ENCODE measurements at regions not wholly inside any gene's neighbourhood (a gene's known extent, or its start where the extent isn't known, plus 50 kb on each side); places are given as distances from the start of the nearest gene placed in this dataset.

DNA sequence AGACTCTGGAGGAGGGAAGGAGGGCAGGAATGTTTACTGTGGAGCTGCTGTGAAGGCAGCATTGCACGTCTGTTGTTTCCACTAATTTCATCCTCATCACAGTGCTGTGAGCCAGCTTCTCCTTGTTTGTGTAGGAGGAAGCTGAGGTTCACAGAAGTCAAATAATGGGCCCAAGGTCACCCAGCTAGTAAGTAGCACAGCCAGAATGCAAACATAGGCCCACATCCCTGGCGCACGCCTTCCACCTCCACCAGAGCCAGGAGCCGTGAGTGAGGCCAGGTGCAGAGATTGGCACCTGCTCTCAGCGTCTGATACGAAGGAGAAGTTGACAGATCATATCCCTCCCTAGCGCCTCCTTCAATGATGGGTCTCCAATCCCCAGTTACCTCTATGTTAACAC lies 93.6 kb downstream of the HTR5A start:
- H3K36me3 ChIP-seq (ENCODE audit: insufficient read depth, low read length), result no peaks in the 10 kb centered on the region
- H3K79me2 ChIP-seq (ENCODE audit: control insufficient read depth, insufficient read depth, low read length, unreplicated experiment), result no peaks in the 10 kb centered on the region
- no peak overlapping the region for H3K27ac ChIP-seq (ENCODE audit: low read depth, low read length)
- H3K4me3 ChIP-seq (ENCODE audit: low read depth, low read length), result no peak overlapping the region
- no peak overlapping the region for H2AFZ ChIP-seq (ENCODE audit: low read length, unreplicated experiment)
- H3K4me1 ChIP-seq (ENCODE audit: control insufficient read depth, insufficient read depth, low read length, unreplicated experiment), result peaks cover 10% of the 10 kb centered on the region
- peaks cover 31% of the 10 kb centered on the region for H3K27me3 ChIP-seq (ENCODE audit: insufficient read depth, low read length)

DNA sequence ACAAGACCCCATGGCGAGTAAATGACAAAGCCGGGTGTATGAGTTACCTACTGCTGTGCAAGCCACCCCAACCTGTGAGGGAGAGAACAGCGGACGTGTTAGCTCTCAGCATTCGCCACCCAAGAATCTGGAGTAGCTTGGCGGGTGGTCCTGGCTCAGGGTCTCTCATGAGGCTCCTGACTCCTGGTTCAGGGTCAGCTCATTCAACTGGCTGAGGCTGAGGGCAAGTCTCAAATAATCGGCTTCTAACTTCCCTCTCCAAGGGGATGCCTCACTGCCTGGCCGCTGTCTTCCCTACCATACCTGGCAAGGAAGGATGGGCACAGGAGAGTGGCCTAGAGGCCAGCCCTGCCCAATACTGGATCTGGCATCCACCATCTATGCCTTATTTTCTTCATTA lies 94.2 kb downstream of the HTR5A start:
- Histone ChIP-seq H3K27ac (ENCODE audit: low read depth, low read length) (no peak overlapping the region), H3K79me2 (ENCODE audit: control insufficient read depth, insufficient read depth, low read length, unreplicated experiment) (no peaks in the 10 kb centered on the region), H3K4me3 (ENCODE audit: low read depth, low read length) (no peak overlapping the region), H3K27me3 (ENCODE audit: insufficient read depth, low read length) (peaks cover 32% of the 10 kb centered on the region), H3K4me1 (ENCODE audit: control insufficient read depth, insufficient read depth, low read length, unreplicated experiment) (peaks cover 10% of the 10 kb centered on the region), H2AFZ (ENCODE audit: low read length, unreplicated experiment) (no peak overlapping the region), H3K36me3 (ENCODE audit: insufficient read depth, low read length) (no peaks in the 10 kb centered on the region)

DNA sequence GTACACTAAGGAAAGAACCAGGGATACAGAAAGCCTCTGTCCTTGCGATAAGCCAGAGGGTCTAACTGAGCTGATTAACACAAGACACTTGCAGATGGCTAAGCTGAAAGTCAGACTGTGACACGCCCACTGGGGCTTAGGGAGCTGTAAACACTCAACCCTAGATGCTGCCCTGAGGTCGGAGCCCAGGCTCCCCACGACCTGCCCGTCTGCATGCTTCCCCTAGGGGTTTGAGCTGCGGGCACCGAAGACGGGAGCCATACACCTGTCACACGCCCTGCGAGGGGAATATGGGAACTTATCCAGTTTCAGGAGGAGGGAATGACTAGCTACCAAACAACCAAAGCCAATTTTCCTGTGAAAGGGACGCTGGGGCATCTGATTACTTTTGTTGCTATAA lies 96.0 kb downstream of the HTR5A start:
- Histone ChIP-seq H3K4me1 (ENCODE audit: control insufficient read depth, insufficient read depth, low read length, unreplicated experiment) (peaks cover 10% of the 10 kb centered on the region), H3K27ac (ENCODE audit: low read depth, low read length) (peak overlapping the region; percentile 58; the same call in 1 of the 2 replicates), H3K79me2 (ENCODE audit: control insufficient read depth, insufficient read depth, low read length, unreplicated experiment) (no peaks in the 10 kb centered on the region), H3K27me3 (ENCODE audit: insufficient read depth, low read length) (peaks cover 34% of the 10 kb centered on the region), H2AFZ (ENCODE audit: low read length, unreplicated experiment) (no peak overlapping the region), H3K36me3 (ENCODE audit: insufficient read depth, low read length) (no peaks in the 10 kb centered on the region), H3K4me3 (ENCODE audit: low read depth, low read length) (no peak overlapping the region)

DNA sequence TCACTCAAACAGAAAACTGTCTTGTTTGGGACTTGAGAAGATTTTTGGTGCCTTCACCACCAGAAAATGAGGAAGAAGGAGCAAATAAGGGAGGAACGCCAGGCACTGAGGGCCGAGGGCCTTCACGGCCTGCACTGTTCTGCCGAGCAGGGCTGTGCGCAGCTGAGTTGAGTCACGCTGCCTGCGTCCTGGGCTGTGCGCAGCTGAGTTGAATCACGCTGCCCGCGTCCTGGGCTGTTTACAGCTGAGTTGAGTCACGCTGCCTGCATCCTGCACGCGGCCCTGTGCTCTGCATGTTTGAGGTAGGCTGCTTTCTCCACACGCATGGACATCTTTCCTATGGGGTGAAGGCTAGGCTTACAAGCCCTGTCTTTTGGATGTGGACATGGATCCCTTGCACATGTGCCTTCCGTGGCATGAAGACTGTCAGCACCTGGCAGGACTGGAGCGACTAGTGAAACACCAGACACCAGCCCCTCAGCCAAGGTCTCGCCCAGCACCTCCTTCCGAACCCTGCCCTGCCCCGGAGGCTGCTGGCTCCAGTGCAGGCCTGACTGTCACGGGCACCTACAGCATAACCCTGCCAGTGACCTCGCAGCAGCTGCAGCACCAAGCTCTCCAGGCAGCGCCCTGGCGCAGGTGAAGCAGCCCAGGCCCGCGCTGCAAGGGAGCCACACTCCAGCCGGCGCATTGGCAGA lies 96.7 kb downstream of the HTR5A start:
- Histone ChIP-seq H3K79me2 (ENCODE audit: control insufficient read depth, insufficient read depth, low read length, unreplicated experiment) (no peaks in the 10 kb centered on the region), H3K4me1 (ENCODE audit: control insufficient read depth, insufficient read depth, low read length, unreplicated experiment) (peaks cover 10% of the 10 kb centered on the region), H3K36me3 (ENCODE audit: insufficient read depth, low read length) (no peaks in the 10 kb centered on the region), H2AFZ (ENCODE audit: low read length, unreplicated experiment) (no peak overlapping the region), H3K27ac (ENCODE audit: low read depth, low read length) (peak overlapping the region; percentile 58; the same call in 1 of the 2 replicates), H3K4me3 (ENCODE audit: low read depth, low read length) (no peak overlapping the region), H3K27me3 (ENCODE audit: insufficient read depth, low read length) (peaks cover 33% of the 10 kb centered on the region)

DNA sequence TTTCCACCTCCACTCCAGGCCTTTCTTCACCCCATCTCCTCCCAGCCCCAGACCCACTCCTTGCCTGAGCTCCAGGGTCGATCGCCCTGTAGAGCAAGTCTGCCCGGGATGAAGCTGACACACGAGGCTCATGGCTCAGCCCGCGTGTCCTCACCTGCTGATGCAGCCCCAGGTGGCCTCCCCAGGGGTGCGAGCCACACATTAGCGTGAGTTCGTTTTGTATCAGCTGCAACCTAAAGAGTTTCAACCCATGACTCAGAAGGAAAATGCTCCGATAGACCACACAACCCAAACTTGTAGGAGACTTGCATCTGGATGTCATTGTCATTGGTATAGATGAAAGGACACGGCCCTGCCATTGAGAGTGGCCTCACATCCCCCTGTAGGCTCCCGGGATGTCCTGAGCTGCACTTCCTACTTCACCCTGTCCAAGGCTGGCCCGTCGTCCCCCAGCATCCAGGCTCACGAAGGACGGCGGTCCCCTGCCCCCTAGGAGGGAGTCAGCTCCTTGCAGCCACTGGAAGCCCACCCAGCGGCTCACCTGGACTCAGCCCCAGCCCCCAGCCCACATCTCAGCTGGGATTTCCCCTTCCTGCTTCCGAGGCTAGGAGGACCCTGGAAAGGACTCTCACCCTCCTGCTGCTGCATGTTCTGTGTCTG lies 97.7 kb downstream of the HTR5A start:
- no peak overlapping the region for H3K27ac ChIP-seq (ENCODE audit: low read depth, low read length)
- H3K36me3 ChIP-seq (ENCODE audit: insufficient read depth, low read length), result no peaks in the 10 kb centered on the region
- peaks cover 10% of the 10 kb centered on the region for H3K4me1 ChIP-seq (ENCODE audit: control insufficient read depth, insufficient read depth, low read length, unreplicated experiment)
- no peak overlapping the region for H2AFZ ChIP-seq (ENCODE audit: low read length, unreplicated experiment)
- H3K4me3 ChIP-seq (ENCODE audit: low read depth, low read length), result no peak overlapping the region
- H3K79me2 ChIP-seq (ENCODE audit: control insufficient read depth, insufficient read depth, low read length, unreplicated experiment), result no peaks in the 10 kb centered on the region
- peaks cover 34% of the 10 kb centered on the region; the same call in 1 of the 2 replicates for H3K27me3 ChIP-seq (ENCODE audit: insufficient read depth, low read length)

DNA sequence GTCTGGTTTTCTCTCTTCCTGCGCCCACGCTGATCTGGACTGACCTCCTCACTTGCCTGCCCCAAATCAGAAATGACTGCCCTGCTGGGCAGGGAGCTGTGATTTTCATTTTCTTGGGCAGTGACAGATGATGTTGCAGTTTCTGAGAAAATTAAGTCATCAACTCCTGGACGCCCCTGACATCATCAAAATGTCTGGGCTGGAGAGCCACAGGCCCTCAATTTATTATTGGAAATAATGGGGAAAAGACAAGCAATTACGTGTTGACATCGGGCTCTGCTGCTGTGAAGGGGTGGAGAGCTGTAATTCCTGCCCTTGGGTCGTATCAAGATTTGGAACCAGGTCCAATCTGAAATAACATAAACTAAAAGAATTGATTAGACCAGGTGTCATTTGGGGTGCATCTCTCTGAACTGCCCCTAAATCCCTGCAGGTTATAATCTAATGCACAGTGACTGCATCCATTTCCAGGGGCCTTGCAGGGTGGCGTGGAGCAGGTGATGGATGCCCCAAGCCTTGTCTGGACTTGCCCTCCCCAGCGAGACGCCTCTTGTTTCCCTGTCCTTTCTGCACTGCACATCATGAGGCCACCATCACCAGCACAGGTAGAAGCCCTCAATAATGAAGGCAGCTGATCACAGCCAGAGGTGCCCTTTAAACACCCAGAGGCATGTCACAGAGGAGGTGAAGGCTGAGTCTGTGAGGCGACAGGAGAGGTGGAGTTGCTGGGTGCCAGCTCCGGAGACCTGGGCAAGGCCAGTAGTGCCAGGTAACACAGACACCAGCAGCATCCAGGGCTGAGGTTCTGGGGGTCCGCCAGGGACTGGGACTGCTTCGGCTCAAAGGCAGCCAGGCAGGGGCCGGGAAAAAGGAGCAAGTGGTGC lies 98.7 kb downstream of the HTR5A start:
- no peak overlapping the region for H2AFZ ChIP-seq (ENCODE audit: low read length, unreplicated experiment)
- H3K4me3 ChIP-seq (ENCODE audit: low read depth, low read length), result no peak overlapping the region
- H3K36me3 ChIP-seq (ENCODE audit: insufficient read depth, low read length), result no peaks in the 10 kb centered on the region
- H3K4me1 ChIP-seq (ENCODE audit: control insufficient read depth, insufficient read depth, low read length, unreplicated experiment), result peaks cover 10% of the 10 kb centered on the region
- H3K27ac ChIP-seq (ENCODE audit: low read depth, low read length), result no peak overlapping the region
- no peaks in the 10 kb centered on the region for H3K79me2 ChIP-seq (ENCODE audit: control insufficient read depth, insufficient read depth, low read length, unreplicated experiment)
- peaks cover 33% of the 10 kb centered on the region for H3K27me3 ChIP-seq (ENCODE audit: insufficient read depth, low read length)

DNA sequence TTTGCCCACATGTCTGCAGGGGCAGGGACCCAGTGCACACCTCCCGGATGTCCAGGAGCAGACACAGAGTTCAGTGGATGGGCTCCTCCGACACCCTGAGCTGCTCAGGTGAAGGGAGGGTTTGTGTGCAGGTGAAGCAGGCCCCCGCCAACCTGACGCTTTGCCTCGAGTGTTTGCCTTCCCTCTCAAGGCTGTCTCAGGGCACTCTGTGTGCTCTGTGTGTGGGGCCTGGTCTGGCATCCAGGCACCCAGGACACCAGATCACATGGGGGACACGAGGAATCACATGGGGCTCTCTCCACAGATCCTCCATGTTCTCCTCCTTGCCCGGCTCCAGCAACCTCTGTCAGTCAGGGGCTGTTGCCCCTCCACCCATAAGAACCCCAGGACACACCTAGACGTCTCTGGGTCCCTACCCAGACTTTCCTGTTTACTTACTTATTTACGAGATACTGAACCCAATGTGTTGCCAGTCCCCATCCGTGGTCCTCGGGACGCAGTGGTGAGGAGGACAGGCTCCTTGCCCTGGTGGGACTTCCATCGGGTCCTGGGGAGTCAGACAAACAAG lies 99.5 kb downstream of the HTR5A start:
- Histone ChIP-seq H3K4me3 (ENCODE audit: low read depth, low read length) (no peak overlapping the region), H3K4me1 (ENCODE audit: control insufficient read depth, insufficient read depth, low read length, unreplicated experiment) (peaks cover 10% of the 10 kb centered on the region), H2AFZ (ENCODE audit: low read length, unreplicated experiment) (no peak overlapping the region), H3K36me3 (ENCODE audit: insufficient read depth, low read length) (no peaks in the 10 kb centered on the region), H3K27me3 (ENCODE audit: insufficient read depth, low read length) (peaks cover 34% of the 10 kb centered on the region), H3K79me2 (ENCODE audit: control insufficient read depth, insufficient read depth, low read length, unreplicated experiment) (no peaks in the 10 kb centered on the region), H3K27ac (ENCODE audit: low read depth, low read length) (no peak overlapping the region)

DNA sequence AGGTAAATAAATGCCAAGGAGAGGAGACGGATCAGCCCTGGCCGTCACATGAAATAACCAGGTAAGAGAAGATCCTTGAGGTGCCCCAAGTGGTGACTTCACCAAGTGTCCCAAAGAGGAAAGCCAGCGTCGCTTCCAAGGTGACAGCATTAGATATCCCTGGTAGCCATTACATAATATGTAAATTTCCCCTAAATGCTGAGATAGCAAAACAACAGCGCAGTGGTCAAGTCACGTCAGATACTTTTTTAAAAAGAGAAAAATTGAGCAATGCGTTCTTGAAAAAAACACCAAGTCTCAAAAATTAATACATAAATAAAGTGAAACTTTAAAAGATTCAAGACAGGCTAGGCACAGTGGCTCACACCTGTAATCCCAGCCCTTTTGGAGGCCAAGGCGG lies 100.2 kb downstream of the HTR5A start:
- Histone ChIP-seq H3K27me3 (ENCODE audit: insufficient read depth, low read length) (peaks cover 34% of the 10 kb centered on the region), H2AFZ (ENCODE audit: low read length, unreplicated experiment) (no peak overlapping the region), H3K79me2 (ENCODE audit: control insufficient read depth, insufficient read depth, low read length, unreplicated experiment) (no peaks in the 10 kb centered on the region), H3K4me3 (ENCODE audit: low read depth, low read length) (no peak overlapping the region), H3K4me1 (ENCODE audit: control insufficient read depth, insufficient read depth, low read length, unreplicated experiment) (peaks cover 10% of the 10 kb centered on the region), H3K36me3 (ENCODE audit: insufficient read depth, low read length) (no peaks in the 10 kb centered on the region), H3K27ac (ENCODE audit: low read depth, low read length) (no peak overlapping the region)

DNA sequence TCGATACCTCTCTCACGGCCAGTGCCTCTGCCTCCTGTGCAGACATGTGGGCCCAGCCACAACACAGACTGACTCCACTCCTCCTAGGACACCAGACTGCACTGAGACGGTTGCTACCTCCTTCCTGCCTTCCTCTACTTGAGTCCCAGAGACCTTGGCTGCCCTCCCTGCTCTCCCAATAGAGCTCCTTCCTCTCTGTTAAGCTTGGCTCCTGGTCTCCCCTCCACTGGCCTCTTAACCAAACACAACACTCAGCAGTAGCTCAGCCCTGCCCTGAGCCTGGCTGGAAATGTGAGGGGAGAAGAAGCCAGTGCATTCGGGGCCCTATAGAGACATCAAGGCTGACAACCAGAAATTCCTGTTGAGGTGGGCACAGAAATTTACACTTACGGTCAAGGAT lies 102.0 kb downstream of the HTR5A start:
- H3K27me3 ChIP-seq (ENCODE audit: insufficient read depth, low read length), result peaks cover 37% of the 10 kb centered on the region
- H3K4me3 ChIP-seq (ENCODE audit: low read depth, low read length), result no peak overlapping the region
- H2AFZ ChIP-seq (ENCODE audit: low read length, unreplicated experiment), result no peak overlapping the region
- no peak overlapping the region for H3K27ac ChIP-seq (ENCODE audit: low read depth, low read length)
- H3K79me2 ChIP-seq (ENCODE audit: control insufficient read depth, insufficient read depth, low read length, unreplicated experiment), result no peaks in the 10 kb centered on the region
- peaks cover 2% of the 10 kb centered on the region for H3K4me1 ChIP-seq (ENCODE audit: control insufficient read depth, insufficient read depth, low read length, unreplicated experiment)
- no peaks in the 10 kb centered on the region for H3K36me3 ChIP-seq (ENCODE audit: insufficient read depth, low read length)

DNA sequence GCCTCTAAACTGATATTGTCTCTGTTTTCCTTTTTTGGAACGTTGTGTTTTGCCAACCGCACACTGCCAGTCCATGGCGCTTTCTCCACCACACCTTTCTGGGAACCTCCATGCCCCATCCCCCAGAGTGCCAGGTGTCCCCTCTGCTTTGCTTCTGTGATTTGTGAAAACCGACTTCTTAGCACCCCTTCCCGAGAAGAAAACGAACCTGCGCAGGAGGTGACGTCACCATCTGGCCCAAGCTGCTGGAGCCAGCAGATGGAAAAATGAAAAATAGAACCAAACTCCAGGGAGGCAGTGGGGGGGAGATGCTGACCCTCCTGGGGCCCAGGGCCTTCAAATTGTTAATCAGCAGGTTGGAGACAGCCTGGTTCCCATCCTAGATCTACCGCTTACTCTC lies 103.8 kb downstream of the HTR5A start:
- no peak overlapping the region for H3K4me3 ChIP-seq (ENCODE audit: low read depth, low read length)
- no peaks in the 10 kb centered on the region for H3K4me1 ChIP-seq (ENCODE audit: control insufficient read depth, insufficient read depth, low read length, unreplicated experiment)
- H3K36me3 ChIP-seq (ENCODE audit: insufficient read depth, low read length), result no peaks in the 10 kb centered on the region
- H3K27me3 ChIP-seq (ENCODE audit: insufficient read depth, low read length), result peaks cover 45% of the 10 kb centered on the region
- H2AFZ ChIP-seq (ENCODE audit: low read length, unreplicated experiment), result no peak overlapping the region
- H3K79me2 ChIP-seq (ENCODE audit: control insufficient read depth, insufficient read depth, low read length, unreplicated experiment), result no peaks in the 10 kb centered on the region
- no peak overlapping the region for H3K27ac ChIP-seq (ENCODE audit: low read depth, low read length)

All from ACC112 (cell line).